Smooth muscle cell (in vitro differentiated cells): ENCODE measurements at regions not wholly inside any gene's neighbourhood (a gene's known extent, or its start where the extent isn't known, plus 50 kb on each side); places are given as distances from the start of the nearest gene placed in this dataset.
"Not testable (repeated sequence)": the region's sequence is repeated elsewhere in the genome, so short reads cannot be mapped to it uniquely, and the experiment has no call there.

Experiments used
- DNase-seq: peaks from one replicate; lab custom pipeline; 2025; ENCODE audit not compliant: unreplicated experiment; lab: John Stamatoyannopoulos, UW
- H2AFZ ChIP-seq: fragments of 200-600 bp; sonication (generic); 2 replicates; pipeline ENCODE4 v1.6.0; 2016; ENCODE audit warnings: antibody characterized with exemption, low read depth, mild to moderate bottlenecking
- H3F3A ChIP-seq: fragments of 200-600 bp; sonication (generic); 2 replicates; pipeline ENCODE4 v1.6.0; 2017; ENCODE audit warnings: antibody characterized with exemption, low read depth
- H3K27ac ChIP-seq: fragments of 200-600 bp; sonication (generic); 2 replicates; pipeline ENCODE4 v1.5.1; 2016; ENCODE audit warnings: low read depth, mild to moderate bottlenecking
- H3K27me3 ChIP-seq: fragments of 200-600 bp; sonication (generic); 2 replicates; pipeline ENCODE4 v1.6.1; 2016; ENCODE audit warnings: low read depth, mild to moderate bottlenecking
- H3K36me3 ChIP-seq: fragments of 200-600 bp; sonication (generic); 2 replicates; pipeline ENCODE4 v1.5.1; 2016; ENCODE audit warnings: low read depth
- H3K4me1 ChIP-seq: fragments of 200-600 bp; sonication (generic); 2 replicates; pipeline ENCODE4 v1.5.1; 2016; ENCODE audit warnings: low read depth
- H3K4me2 ChIP-seq: fragments of 200-600 bp; sonication (generic); 2 replicates; pipeline ENCODE4 v1.6.0; 2016; ENCODE audit warnings: mild to moderate bottlenecking
- H3K4me3 ChIP-seq: fragments of 200-600 bp; sonication (generic); 2 replicates; pipeline ENCODE4 v1.5.1; 2016; ENCODE audit warnings: mild to moderate bottlenecking
- H3K79me2 ChIP-seq: fragments of 200-600 bp; sonication (generic); 2 replicates; pipeline ENCODE4 v1.6.0; 2016; ENCODE audit warnings: low read depth, mild to moderate bottlenecking
- H3K9ac ChIP-seq: fragments of 200-600 bp; sonication (generic); 2 replicates; pipeline ENCODE4 v1.6.0; 2016; ENCODE audit warnings: low read depth
- H3K9me3 ChIP-seq: fragments of 200-600 bp; sonication (generic); replicated peaks from 2 replicates; pipeline ENCODE4 v1.5.1; 2016; ENCODE audit warnings: low read depth
- H4K20me1 ChIP-seq: fragments of 200-600 bp; sonication (generic); 2 replicates; pipeline ENCODE4 v1.6.0; 2016; ENCODE audit warnings: low read depth
- CTCF ChIP-seq: fragments of 200-600 bp; sonication (generic); IDR thresholded peaks from 2 replicates; pipeline ENCODE4 v1.5.1; 2017; ENCODE audit warnings: borderline replicate concordance, mild to moderate bottlenecking, antibody characterized with exemption; ENCODE audit not compliant: insufficient read depth, poor library complexity, severe bottlenecking
- WGBS: methylation state at CpG from one replicate; pipeline ENCODE4 v1.1.7; 2016; ENCODE audit warnings: low lambda C conversion rate; 5-methylcytosine and 5-hydroxymethylcytosine counted together

- TF ChIP-seq CTCF, result no peak
- H3K4me2 ChIP-seq, result no peak overlapping the region
Observed at GRCh38 chr6:50913105-50913770, 94.6 kb downstream of the TFAP2B start.

GRCh38 chr6:50921378-50921777, 102.7 kb downstream of the TFAP2B start:
- not testable (repeated sequence) for H3K4me3 ChIP-seq, H3K27ac ChIP-seq, H4K20me1 ChIP-seq, H3K4me2 ChIP-seq, H3K9ac ChIP-seq, H3K36me3 ChIP-seq, H3K9me3 ChIP-seq, H3K4me1 ChIP-seq, H2AFZ ChIP-seq, H3K79me2 ChIP-seq, H3F3A ChIP-seq, DNase-seq, H3K27me3 ChIP-seq
- 94% methylated on average over 7 of the region's 7 CpGs for WGBS

More at GRCh38 chr6:50913105-50913770, 94.6 kb downstream of the TFAP2B start:
- Histone ChIP-seq H3K9me3 (no peaks in the 10 kb centered on the region), H3K79me2 (no peaks in the 10 kb centered on the region), H3K27me3 (no peaks in the 10 kb centered on the region), H2AFZ (no peak overlapping the region), H3F3A (no peaks in the 10 kb centered on the region), H3K4me3 (no peak overlapping the region), H3K36me3 (no peaks in the 10 kb centered on the region), H4K20me1 (no peaks in the 10 kb centered on the region), H3K4me1 (no peaks in the 10 kb centered on the region), H3K9ac (no peak overlapping the region), H3K27ac (no peak overlapping the region)
- WGBS, result 96% methylated on average over 20 of the region's 20 CpGs
- no peak for DNase-seq

GRCh38 chr6:50921968-50922367, 103.3 kb downstream of the TFAP2B start:
- Histone ChIP-seq H3K4me1 (no peaks in the 10 kb centered on the region), H3K79me2 (no peaks in the 10 kb centered on the region), H3K9ac (no peak overlapping the region), H3K27me3 (no peaks in the 10 kb centered on the region), H3K9me3 (no peaks in the 10 kb centered on the region), H3K4me2 (no peak overlapping the region), H2AFZ (no peak overlapping the region), H4K20me1 (no peaks in the 10 kb centered on the region), H3K4me3 (no peak overlapping the region), H3K27ac (no peak overlapping the region), H3K36me3 (no peaks in the 10 kb centered on the region), H3F3A (no peaks in the 10 kb centered on the region)
- 90% methylated on average over 4 of the region's 4 CpGs for WGBS
- DNase-seq, result no peak
- TF ChIP-seq CTCF, result no peak

GRCh38 chr6:50922579-50923525, 104.2 kb downstream of the TFAP2B start:
- Histone ChIP-seq H3F3A (no peaks in the 10 kb centered on the region), H3K4me3 (no peak overlapping the region), H3K9ac (no peak overlapping the region), H3K79me2 (no peaks in the 10 kb centered on the region), H2AFZ (no peak overlapping the region), H3K27ac (no peak overlapping the region), H3K36me3 (no peaks in the 10 kb centered on the region), H3K27me3 (no peaks in the 10 kb centered on the region), H3K4me1 (no peaks in the 10 kb centered on the region), H3K9me3 (no peaks in the 10 kb centered on the region), H4K20me1 (no peaks in the 10 kb centered on the region), H3K4me2 (no peak overlapping the region)
- no peak for DNase-seq
- no peak for TF ChIP-seq CTCF
- 46% methylated on average over 1 of the region's 1 CpG for WGBS
